Effector CD4-positive, alpha-beta T cell (primary cell): ENCODE measurements at regions not wholly inside any gene's neighbourhood (a gene's known extent, or its start where the extent isn't known, plus 50 kb on each side); places are given as distances from the start of the nearest gene placed in this dataset.

Experiments used
- DNase-seq: peaks from one replicate; pipeline ENCODE4 v3.0.0-alpha.2; 2020

DNA sequence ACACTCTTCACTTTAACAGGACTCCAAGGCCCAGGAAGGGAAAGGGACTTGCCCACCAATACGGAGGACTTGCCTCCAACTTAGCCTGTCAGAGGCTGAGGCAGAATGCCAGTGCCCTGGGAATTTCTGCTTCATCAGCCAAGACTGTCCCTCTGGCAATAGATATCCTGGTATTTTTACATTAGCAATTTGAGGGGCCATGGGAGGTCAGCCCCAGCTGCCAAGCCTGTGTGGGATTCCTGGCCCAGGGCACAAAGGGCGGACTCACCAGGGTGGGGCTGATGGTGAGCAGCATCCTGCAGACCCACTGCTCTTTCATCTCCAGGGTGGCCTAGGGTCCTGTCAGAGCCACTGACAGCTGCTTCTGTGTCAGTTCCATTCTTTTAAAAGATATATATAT, 78.3 kb upstream of the CIBAR2 start:
- no peak for DNase-seq

DNA sequence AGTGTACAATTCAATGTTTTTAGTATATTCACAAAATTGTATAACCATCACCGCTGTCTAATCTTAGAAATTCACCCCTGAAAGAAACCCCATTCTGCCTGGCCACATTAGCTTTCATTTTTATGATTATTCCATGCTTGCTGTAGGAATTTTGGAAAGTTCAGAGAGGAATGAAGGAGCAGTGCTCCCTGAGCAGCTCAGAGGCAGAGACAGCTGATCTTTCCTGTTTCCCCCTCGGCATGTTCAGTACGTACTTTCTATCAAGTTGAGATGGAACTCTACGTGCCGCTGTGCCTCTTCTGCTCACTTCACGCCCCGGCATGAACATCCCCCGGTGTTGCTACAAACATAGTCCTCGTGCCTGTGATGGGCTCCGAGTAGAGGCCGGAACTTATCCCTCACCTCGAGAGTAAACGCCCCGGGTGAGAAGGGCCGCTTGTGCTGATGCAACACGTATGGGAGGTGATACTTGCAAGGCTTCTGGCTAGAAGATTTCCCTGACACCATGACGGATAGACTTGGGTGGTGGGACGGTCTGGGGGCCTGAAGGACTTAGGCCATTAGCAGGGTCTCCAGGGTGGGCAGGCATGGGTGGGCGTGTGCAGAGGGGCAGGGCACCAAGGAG, 79.2 kb upstream of the CIBAR2 start:
- DNase-seq: no peak

DNA sequence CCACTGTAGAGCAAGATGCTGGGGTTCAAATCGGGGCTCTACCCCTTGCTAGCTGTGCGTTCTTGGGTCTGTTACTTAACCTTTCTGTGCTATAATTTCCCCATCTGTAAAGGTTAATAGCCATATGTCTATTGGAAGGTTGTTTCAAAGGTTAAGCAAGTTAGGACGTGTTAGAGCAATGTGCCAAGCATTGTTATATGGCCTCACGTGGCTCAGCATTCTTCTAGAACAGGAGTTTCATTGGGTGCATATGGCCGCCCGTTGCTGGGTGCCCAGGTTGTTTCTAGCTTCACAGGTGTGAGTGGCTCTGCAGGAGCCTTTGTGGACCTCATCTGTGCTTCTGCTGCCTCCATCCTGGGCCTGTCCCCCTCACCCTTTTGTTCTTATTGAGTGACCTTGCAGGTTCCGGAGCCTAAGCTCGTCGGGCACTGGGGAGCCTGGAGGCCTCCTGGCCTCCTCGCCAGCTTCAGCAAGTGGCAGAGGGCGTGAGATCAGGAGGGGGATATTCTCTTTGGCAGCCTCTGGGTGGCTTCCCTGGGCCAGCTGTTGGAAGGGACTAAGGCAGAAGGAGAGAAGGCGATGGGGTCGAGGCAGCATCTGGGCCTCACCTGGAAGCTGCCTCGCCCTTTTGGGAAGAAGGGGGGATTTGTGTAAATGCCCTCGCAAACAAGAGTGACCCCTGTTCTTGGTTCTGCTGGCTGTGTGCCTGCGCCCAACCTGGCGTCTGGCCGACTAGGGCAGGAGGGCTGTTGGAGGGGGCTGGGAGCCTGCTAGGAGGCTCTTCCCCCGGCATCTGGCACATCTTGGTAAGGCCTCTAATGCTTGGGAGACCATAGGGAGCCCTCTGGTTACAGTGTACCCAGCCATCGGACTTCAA, 80.2 kb upstream of the CIBAR2 start:
- no peak for DNase-seq

- DNase-seq: no peak
These were observed 80.8 kb upstream of the CIBAR2 start for GRCh38 chr16:85193115-85193493.

DNA sequence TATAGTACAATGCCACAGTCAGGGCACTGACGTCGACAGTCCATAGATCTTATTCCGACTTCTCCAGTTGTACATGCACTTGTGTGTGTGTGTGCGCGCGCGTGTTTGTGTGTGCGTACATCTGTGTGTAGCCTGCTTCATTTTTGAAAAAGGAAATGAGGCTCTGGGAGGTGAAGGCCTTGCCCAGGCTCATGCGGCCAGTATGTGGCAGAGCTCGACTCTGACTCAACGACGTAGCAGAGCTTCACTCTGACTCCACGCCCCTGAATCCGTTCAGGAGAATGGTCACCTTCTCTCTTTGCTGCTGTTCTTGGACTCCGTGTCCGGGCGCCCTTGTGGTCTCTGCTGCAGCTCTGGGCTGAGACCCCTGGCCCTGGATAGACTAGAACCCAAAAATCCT, 81.6 kb upstream of the CIBAR2 start:
- DNase-seq: no peak

GRCh38 chr16:85194307-85195270, 82.3 kb upstream of the CIBAR2 start:
- no peak for DNase-seq

GRCh38 chr16:85195271-85195647, 83.0 kb upstream of the CIBAR2 start:
- no peak for DNase-seq

GRCh38 chr16:85195900-85196772, 83.9 kb upstream of the CIBAR2 start:
- no peak for DNase-seq

- no peak for DNase-seq
These were observed 84.7 kb upstream of the CIBAR2 start for GRCh38 chr16:85196976-85197375.

DNA sequence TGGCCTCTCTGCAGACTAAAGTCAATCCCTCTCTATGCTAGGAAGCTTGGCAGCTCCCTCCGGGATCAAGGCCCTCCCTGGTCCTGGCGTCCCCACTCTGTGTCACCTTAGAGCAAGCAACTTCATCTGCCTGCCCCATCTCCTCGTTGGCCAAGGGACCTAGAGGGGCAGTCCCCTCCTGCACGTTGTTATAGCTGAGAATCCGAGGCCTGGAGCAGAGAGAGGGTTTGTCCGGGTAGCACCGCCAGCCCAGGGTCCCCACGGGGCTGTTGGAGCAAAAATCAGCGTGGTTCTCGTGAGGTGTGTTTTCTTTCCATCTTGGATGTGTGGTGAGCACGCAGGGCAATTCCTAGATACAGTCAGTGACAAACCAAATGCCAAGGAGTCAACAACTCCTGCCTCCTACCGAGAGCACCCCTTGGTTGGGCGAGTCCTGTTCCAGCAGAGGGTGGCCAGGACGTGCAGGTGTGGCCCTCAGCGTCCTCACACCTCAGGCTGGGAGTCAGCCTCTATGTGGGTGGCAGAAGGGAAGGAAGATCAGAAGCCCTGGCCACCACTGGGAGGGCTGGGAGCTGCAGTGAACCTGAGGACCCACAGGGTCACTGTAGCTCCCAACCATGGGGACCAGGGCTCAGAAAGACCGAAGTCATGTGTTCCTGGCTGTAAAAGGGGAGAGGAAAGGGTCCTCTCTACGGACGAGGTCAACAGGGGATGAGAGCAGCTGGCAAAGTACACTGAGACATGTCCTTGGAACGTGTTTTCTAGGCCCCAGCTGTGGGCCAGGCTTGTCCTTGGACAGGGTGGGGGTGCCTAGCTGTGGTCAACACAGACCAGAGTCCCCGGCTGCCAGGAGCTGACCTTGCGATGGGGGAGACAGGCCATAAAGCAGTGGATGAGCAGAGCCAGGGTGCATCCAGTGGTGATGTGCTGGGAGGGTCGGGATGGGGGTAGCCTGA, 85.6 kb upstream of the CIBAR2 start:
- no peak for DNase-seq

DNA sequence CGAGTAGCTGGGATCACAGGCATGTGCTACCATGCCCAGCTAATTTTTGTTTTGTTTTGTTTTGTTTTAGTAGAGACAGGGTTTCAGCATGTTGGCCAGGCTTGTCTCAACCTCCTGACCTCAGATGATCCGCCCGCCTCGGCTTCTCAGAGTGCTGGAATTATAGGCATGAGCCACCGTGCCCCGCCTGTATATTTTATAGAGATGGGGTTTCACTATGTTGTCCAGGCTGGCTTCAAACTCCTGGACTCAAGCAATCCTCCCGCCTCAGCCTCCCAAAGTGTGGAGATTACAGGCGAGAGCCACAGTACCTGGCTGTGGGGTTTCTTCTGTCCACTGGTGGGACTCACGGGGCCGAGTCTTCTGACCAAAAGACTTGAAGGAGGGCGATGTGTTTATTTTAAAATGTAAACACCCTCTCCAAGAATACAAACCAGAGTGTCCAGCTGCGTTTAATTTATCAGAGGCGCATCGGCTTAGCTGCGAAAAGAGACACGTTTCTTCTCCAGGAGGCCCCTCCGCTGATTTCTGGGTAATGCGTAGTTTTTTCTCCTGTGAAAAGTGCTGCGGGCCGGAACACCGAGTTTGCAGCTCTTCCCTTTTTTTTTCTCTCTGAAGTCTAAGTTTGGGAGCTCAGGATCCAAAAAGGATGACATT, 86.9 kb upstream of the CIBAR2 start:
- no peak for DNase-seq

DNA sequence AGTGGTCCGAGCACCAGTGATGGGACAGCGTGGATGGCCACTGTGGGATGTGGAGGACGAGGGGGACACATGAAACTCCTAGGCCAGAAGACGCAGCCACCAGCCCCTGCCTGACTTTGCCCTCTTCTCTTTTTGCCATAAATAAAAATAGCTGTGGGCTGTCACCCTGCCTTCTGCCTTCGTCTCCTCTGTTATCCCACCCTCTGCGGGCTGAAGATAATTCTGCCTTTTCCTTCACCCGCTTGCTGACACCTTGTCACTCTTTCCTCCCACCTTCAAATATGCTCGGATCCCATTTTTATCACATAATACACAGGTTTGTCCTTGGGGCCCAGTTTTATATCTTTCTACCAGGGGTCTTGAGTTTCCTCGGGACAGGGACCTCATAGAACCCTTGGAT, 87.6 kb upstream of the CIBAR2 start:
- no peak for DNase-seq

GRCh38 chr16:85200471-85201278, 88.4 kb upstream of the CIBAR2 start:
- DNase-seq: no peak

DNA sequence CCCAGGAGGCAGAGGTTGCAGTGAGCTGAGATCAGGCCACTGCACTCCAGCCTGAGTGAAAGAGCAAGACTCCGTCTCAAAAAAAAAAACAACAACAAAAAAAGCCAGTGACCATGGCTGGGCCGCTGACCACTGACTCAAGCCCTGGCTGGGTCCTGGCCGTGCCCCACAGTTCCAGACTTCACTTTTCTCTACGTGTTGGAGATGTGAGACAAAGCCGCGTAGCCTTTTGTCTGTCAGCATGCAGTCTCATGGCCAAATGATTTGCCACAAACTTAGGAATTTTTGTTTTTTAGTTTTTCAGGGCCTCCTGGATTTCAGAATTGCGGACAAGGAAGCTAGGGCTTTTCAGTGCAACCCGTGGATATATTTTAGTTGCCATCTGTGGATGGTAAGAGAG, 89.3 kb upstream of the CIBAR2 start:
- DNase-seq: no peak

DNA sequence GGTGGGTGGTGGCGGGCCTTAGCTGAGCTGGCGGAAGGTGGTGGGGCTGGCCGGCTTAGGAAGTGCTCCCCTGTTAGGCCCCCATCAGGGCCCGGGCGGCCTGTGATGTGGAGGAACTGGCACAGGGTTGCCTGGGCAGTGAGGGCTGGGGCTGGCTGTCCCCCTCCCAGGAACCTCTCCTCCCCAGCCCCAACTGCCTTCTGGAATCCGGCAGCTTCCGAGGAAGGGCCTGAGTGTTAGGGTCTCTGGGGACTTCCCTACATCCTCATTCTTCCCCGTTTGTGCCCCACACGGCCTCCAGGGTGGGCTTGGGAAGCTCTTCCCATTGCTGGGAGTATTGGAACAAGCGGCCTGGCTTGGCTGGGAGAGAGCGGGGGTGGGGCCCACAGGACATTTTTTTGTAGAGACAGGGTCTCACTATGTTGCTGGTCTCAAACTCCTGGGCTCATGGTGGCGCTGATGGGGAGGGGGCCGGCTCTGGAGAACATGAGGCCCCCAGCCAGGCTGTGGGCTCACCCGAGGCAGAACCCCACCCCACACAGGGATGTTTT, 89.9 kb upstream of the CIBAR2 start:
- no peak for DNase-seq

DNA sequence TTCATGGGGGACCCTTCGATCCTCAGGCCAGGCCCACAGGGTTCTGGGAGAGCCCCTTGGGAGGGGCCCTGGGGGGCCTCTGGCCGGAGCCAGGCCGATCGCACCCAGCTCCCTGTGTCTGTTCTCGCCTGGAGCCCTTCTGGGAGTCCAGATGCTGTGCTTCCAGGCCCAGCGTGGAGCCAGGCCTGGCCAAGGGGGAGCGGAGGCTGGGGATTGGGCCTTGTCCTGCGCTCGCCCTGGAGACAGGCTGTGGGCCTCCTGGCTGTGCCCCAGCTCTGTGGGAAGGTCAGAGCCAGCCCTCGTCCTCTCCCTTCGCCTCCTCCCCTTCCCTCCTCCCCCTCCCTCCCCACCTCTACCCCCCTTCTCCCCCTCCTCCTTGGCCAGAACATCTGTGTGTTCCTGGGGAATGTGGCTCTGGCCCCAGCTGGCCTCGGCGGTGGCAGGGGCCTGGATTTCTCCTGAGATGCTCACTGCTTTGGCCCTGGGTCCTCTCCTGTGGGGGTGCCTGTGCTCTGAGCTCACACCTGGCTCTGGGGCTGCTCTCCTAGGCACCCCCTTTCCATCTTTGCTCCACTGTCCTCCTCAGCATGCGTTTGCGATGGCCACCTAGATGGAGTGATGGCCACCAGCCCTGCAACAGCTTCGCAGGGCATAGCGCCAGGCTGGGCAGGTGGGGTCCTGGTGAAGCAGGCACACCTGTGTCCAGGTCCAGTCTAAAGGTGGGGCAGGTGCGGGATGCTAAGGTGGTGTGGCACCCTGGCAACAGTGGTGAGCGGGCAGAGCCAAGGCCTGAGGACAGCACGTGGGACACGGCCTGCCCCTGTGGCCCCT, 90.6 kb upstream of the CIBAR2 start:
- DNase-seq: no peak

GRCh38 chr16:85203462-85203813, 91.2 kb upstream of the CIBAR2 start:
- DNase-seq: no peak

- no peak for DNase-seq
These were observed 92.2 kb upstream of the CIBAR2 start for GRCh38 chr16:85204242-85205010.
